Neural cell (in vitro differentiated cells): ENCODE measurements at regions not wholly inside any gene's neighbourhood (a gene's known extent, or its start where the extent isn't known, plus 50 kb on each side); places are given as distances from the start of the nearest gene placed in this dataset.

ENCODE experiments used
- H2AFZ ChIP-seq: fragments of 200-600, 300-800 bp; sonication (generic), shearing (Covaris generic); 2 replicates; pipeline ENCODE4 v1.6.0; 2014; ENCODE audit warnings: low read depth, mild to moderate bottlenecking, antibody characterized with exemption, low read length, moderate library complexity
- H3F3A ChIP-seq: fragments of 200-600 bp; shearing (Covaris generic); 2 replicates; pipeline ENCODE4 v1.6.1; 2016; ENCODE audit warnings: mild to moderate bottlenecking, moderate library complexity, mixed read lengths, antibody characterized with exemption, low read length; ENCODE audit not compliant: insufficient read depth, poor library complexity, severe bottlenecking
- H3K27ac ChIP-seq: fragments of 200-600, 300-800 bp; sonication (generic), shearing (Covaris generic); 2 replicates; pipeline ENCODE4 v1.5.1; 2014; ENCODE audit warnings: mild to moderate bottlenecking, low read length, moderate library complexity
- H3K27me3 ChIP-seq: fragments of 300-800, 200-600 bp; sonication (generic), shearing (Covaris generic); 2 replicates; pipeline ENCODE4 v1.6.0; 2014; ENCODE audit warnings: mild to moderate bottlenecking, low read depth, low read length, moderate library complexity; ENCODE audit not compliant: insufficient read depth
- H3K36me3 ChIP-seq: fragments of 300-800, 200-600 bp; sonication (generic), shearing (Covaris generic); 2 replicates; pipeline ENCODE4 v1.5.1; 2014; ENCODE audit warnings: mild to moderate bottlenecking, antibody characterized with exemption, low read length, moderate library complexity; ENCODE audit not compliant: insufficient read depth
- H3K4me2 ChIP-seq: fragments of 300-800, 200-600 bp; sonication (generic), shearing (Covaris generic); 2 replicates; pipeline ENCODE4 v1.6.0; 2014; ENCODE audit warnings: mild to moderate bottlenecking, low read length
- H3K4me3 ChIP-seq: fragments of 300-800, 200-600 bp; sonication (generic), shearing (Covaris generic); 2 replicates; pipeline ENCODE4 v1.5.1; 2014; ENCODE audit warnings: mild to moderate bottlenecking, low read length, moderate library complexity
- H3K79me2 ChIP-seq: fragments of 200-600 bp; shearing (Covaris generic); replicated peaks from 2 replicates; pipeline ENCODE4 v1.6.0; 2014; ENCODE audit warnings: mild to moderate bottlenecking, low read length, moderate library complexity; ENCODE audit not compliant: insufficient read depth
- H3K9ac ChIP-seq: fragments of 300-800, 200-600 bp; sonication (generic), shearing (Covaris generic); 2 replicates; pipeline ENCODE4 v1.6.1; 2016; ENCODE audit warnings: mild to moderate bottlenecking, low read length, mixed read lengths
- H3K9me2 ChIP-seq: fragments of 200-600 bp; shearing (Covaris generic); 2 replicates; pipeline ENCODE4 v1.6.1; 2016; ENCODE audit warnings: mild to moderate bottlenecking, low read length, mixed read lengths; ENCODE audit not compliant: insufficient read depth
- H3K9me3 ChIP-seq: fragments of 200-600, 300-800 bp; sonication (generic), shearing (Covaris generic); 2 replicates; pipeline ENCODE4 v1.6.1; 2016; ENCODE audit warnings: mild to moderate bottlenecking, mixed run types, low read length, moderate library complexity, mixed read lengths
- H4K20me1 ChIP-seq: fragments of 200-600 bp; shearing (Covaris generic); 2 replicates; pipeline ENCODE4 v1.6.1; 2016; ENCODE audit warnings: mild to moderate bottlenecking, mixed run types; ENCODE audit not compliant: insufficient read depth
- EP300 ChIP-seq: fragments of 450-650 bp; conservative IDR thresholded peaks from 2 replicates; pipeline ENCODE4 v1.6.1; 2014; ENCODE audit warnings: antibody characterized with exemption, mild to moderate bottlenecking, moderate library complexity; ENCODE audit not compliant: poor library complexity, severe bottlenecking
- EZH2 ChIP-seq: fragments of 200-600, 300-800 bp; shearing (Covaris generic), sonication (generic); IDR thresholded peaks from 2 replicates; pipeline ENCODE4 v1.6.1; 2014; ENCODE audit warnings: antibody characterized with exemption, low read length, borderline replicate concordance, mild to moderate bottlenecking; ENCODE audit not compliant: insufficient read depth, poor library complexity, severe bottlenecking
- MXI1 ChIP-seq: fragments of 450-650 bp; conservative IDR thresholded peaks from 2 replicates; pipeline ENCODE4 v1.6.1; 2014; ENCODE audit warnings: antibody characterized with exemption, mild to moderate bottlenecking; ENCODE audit not compliant: poor library complexity, severe bottlenecking
- POLR2AphosphoS5 ChIP-seq: IDR thresholded peaks from 2 replicates; pipeline ENCODE4 v1.6.1; 2012
- RAD21 ChIP-seq: fragments of 450-650 bp; conservative IDR thresholded peaks from 2 replicates; pipeline ENCODE4 v1.6.1; 2014; ENCODE audit warnings: antibody characterized with exemption, mild to moderate bottlenecking, moderate library complexity
- SMC3 ChIP-seq: fragments of 450-650 bp; conservative IDR thresholded peaks from 2 replicates; pipeline ENCODE4 v1.6.1; 2014; ENCODE audit warnings: antibody characterized with exemption, mild to moderate bottlenecking, moderate library complexity; ENCODE audit not compliant: poor library complexity
- TAF1 ChIP-seq: IDR thresholded peaks from 2 replicates; pipeline ENCODE4 v1.6.1; 2012; ENCODE audit warnings: low read depth
- TF ChIP-seq, protein P1 (sequence below): IDR thresholded peaks from 2 replicates; pipeline ENCODE4 v1.6.1; 2012; ENCODE audit warnings: borderline replicate concordance
- TF ChIP-seq, protein P2 (sequence below): fragments of 450-650 bp; IDR thresholded peaks from 2 replicates; pipeline ENCODE4 v1.5.1; 2014; ENCODE audit warnings: antibody characterized with exemption, mild to moderate bottlenecking, moderate library complexity; ENCODE audit not compliant: poor library complexity, severe bottlenecking

GRCh38 chr9:28121366-28121765, 548.1 kb upstream of the C9orf72 start (continued):
- TF ChIP-seq SMC3, result no peak

DNA sequence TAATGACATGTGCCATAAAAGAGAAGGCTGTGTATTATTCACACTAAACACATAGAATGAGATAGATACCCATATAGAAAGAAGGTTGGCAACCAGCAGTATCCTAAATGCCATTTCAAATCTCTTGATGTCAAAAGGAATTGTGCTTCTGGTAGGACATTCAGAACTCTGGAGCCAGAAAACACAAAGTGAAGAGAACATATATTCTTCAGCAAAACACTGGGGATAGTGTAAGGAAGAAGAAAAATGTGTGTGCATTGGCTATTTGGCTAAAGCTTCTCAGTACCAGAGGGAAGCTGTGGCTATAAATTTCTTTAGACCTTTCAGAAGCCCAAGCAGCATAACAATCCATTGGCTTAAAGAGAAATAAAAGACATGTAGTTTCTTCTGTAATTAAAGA, 551.6 kb upstream of the C9orf72 start:
- TF ChIP-seq POLR2AphosphoS5 (no peak), EZH2 (no peak), TAF1 (no peak), EP300 (no peak), SMC3 (no peak), RAD21 (no peak), MXI1 (no peak)
- TF ChIP-seq, protein P1, sequence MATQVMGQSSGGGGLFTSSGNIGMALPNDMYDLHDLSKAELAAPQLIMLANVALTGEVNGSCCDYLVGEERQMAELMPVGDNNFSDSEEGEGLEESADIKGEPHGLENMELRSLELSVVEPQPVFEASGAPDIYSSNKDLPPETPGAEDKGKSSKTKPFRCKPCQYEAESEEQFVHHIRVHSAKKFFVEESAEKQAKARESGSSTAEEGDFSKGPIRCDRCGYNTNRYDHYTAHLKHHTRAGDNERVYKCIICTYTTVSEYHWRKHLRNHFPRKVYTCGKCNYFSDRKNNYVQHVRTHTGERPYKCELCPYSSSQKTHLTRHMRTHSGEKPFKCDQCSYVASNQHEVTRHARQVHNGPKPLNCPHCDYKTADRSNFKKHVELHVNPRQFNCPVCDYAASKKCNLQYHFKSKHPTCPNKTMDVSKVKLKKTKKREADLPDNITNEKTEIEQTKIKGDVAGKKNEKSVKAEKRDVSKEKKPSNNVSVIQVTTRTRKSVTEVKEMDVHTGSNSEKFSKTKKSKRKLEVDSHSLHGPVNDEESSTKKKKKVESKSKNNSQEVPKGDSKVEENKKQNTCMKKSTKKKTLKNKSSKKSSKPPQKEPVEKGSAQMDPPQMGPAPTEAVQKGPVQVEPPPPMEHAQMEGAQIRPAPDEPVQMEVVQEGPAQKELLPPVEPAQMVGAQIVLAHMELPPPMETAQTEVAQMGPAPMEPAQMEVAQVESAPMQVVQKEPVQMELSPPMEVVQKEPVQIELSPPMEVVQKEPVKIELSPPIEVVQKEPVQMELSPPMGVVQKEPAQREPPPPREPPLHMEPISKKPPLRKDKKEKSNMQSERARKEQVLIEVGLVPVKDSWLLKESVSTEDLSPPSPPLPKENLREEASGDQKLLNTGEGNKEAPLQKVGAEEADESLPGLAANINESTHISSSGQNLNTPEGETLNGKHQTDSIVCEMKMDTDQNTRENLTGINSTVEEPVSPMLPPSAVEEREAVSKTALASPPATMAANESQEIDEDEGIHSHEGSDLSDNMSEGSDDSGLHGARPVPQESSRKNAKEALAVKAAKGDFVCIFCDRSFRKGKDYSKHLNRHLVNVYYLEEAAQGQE, result no peak
- TF ChIP-seq, protein P2, sequence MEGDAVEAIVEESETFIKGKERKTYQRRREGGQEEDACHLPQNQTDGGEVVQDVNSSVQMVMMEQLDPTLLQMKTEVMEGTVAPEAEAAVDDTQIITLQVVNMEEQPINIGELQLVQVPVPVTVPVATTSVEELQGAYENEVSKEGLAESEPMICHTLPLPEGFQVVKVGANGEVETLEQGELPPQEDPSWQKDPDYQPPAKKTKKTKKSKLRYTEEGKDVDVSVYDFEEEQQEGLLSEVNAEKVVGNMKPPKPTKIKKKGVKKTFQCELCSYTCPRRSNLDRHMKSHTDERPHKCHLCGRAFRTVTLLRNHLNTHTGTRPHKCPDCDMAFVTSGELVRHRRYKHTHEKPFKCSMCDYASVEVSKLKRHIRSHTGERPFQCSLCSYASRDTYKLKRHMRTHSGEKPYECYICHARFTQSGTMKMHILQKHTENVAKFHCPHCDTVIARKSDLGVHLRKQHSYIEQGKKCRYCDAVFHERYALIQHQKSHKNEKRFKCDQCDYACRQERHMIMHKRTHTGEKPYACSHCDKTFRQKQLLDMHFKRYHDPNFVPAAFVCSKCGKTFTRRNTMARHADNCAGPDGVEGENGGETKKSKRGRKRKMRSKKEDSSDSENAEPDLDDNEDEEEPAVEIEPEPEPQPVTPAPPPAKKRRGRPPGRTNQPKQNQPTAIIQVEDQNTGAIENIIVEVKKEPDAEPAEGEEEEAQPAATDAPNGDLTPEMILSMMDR, result no peak
- H3K27me3 ChIP-seq, result no peaks in the 10 kb centered on the region
- no peak overlapping the region for H3K4me2 ChIP-seq
- H3K36me3 ChIP-seq, result no peaks in the 10 kb centered on the region
- no peak overlapping the region for H2AFZ ChIP-seq
- H3K27ac ChIP-seq, result no peak overlapping the region
- H3F3A ChIP-seq, result no peaks in the 10 kb centered on the region
- no peaks in the 10 kb centered on the region for H3K9me2 ChIP-seq
- H3K4me3 ChIP-seq, result no peak overlapping the region
- no peaks in the 10 kb centered on the region for H3K9me3 ChIP-seq
- H3K9ac ChIP-seq, result no peak overlapping the region
- no peaks in the 10 kb centered on the region for H4K20me1 ChIP-seq
- H3K79me2 ChIP-seq, result no peaks in the 10 kb centered on the region

- Histone ChIP-seq H3K27ac (no peak overlapping the region), H2AFZ (no peak overlapping the region), H3K4me3 (no peak overlapping the region), H3K79me2 (no peaks in the 10 kb centered on the region), H3K9me3 (no peaks in the 10 kb centered on the region), H3K4me2 (no peak overlapping the region), H4K20me1 (no peaks in the 10 kb centered on the region), H3F3A (no peaks in the 10 kb centered on the region), H3K27me3 (no peaks in the 10 kb centered on the region), H3K36me3 (no peaks in the 10 kb centered on the region), H3K9me2 (no peaks in the 10 kb centered on the region), H3K9ac (no peak overlapping the region)
- TF ChIP-seq SMC3 (no peak), RAD21 (no peak), EP300 (no peak), POLR2AphosphoS5 (no peak), MXI1 (no peak)
- TF ChIP-seq, protein P1, result no peak
Measured at GRCh38 chr9:28127101-28127500, 553.8 kb upstream of the C9orf72 start.
